ENCODE measurements at regions not wholly inside any gene's neighbourhood (a gene's known extent, or its start where the extent isn't known, plus 50 kb on each side); places are given as distances from the start of the nearest gene placed in this dataset.

GRCh38 chr21:16162953-16163352, 433.2 kb downstream of the USP25 start:
- in situ Hi-C loops (cut with MboI; ENCODE audit: low sequenced_read_pairs in 4 of 4), result no loop called here
- intact Hi-C loops (cut with DNase I; ENCODE audit: low total_unique reads), result no loop called here

GRCh38 chr21:16169102-16169511, 439.3 kb downstream of the USP25 start:
- no peak for ATAC-seq
- H3K27ac ChIP-seq, result peak overlapping the region in 1 of 4 donors; percentile 4
- intact Hi-C loops (cut with DNase I; ENCODE audit: low total_unique reads), result no loop called here

More at GRCh38 chr21:16162953-16163352, 433.2 kb downstream of the USP25 start:
- DNase-seq (no peak), ATAC-seq (no peak)
- no peak overlapping the region for H3K27ac ChIP-seq
- no peaks in the 10 kb centered on the region for H3K9me3 ChIP-seq
- H3K36me3 ChIP-seq, result no peaks in the 10 kb centered on the region
- H3K4me3 ChIP-seq, result no peak overlapping the region
- H3K27me3 ChIP-seq, result no peaks in the 10 kb centered on the region
- H3K4me1 ChIP-seq, result no peaks in the 10 kb centered on the region
- TF ChIP-seq POLR2A (IDR thresholded peaks at IDR 0.05) (no peak), CTCF (IDR thresholded peaks at IDR 0.05 in 4 of 5, conservative IDR thresholded peaks at IDR 0.05 in 1 of 5) (no peak)

DNA sequence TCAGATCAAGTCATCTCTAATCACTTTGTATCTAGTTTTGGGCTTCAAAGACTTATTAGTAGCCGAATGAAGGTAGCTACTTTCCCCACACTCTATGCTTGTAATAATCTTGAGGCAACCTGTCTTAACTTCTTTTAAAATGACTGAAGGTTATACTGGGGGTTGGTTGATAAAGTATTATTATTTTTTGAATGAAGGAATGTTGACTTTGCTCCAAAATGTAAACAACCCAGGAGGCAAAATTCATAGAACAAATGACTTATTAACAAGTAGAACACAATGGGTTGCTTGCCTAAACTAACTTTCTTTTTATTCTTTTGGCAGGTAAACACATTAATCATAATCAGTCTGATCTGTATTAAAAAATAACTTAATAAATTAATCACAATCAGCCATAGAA, 440.0 kb downstream of the USP25 start:
- Histone ChIP-seq H3K4me3 (no peak overlapping the region), H3K4me1 (no peaks in the 10 kb centered on the region), H3K9me3 (no peaks in the 10 kb centered on the region), H3K27me3 (no peaks in the 10 kb centered on the region), H3K36me3 (no peaks in the 10 kb centered on the region), H3K27ac (no peak overlapping the region)
- TF ChIP-seq CTCF (IDR thresholded peaks at IDR 0.05 in 4 of 5, conservative IDR thresholded peaks at IDR 0.05 in 1 of 5) (no peak), POLR2A (IDR thresholded peaks at IDR 0.05) (no peak)
- intact Hi-C loops (cut with DNase I; ENCODE audit: low total_unique reads) (no loop called here), in situ Hi-C loops (cut with MboI; ENCODE audit: low sequenced_read_pairs in 4 of 4) (no loop called here)
- ATAC-seq (no peak), DNase-seq (no peak)

More at GRCh38 chr21:16169102-16169511, 439.3 kb downstream of the USP25 start:
- Histone ChIP-seq H3K9me3 (no peaks in the 10 kb centered on the region), H3K36me3 (no peaks in the 10 kb centered on the region), H3K4me3 (no peak overlapping the region), H3K4me1 (no peaks in the 10 kb centered on the region), H3K27me3 (no peaks in the 10 kb centered on the region)
- no peak for DNase-seq
- no peak for TF ChIP-seq POLR2A (IDR thresholded peaks at IDR 0.05)
- no peak for TF ChIP-seq CTCF (IDR thresholded peaks at IDR 0.05 in 4 of 5, conservative IDR thresholded peaks at IDR 0.05 in 1 of 5)
- in situ Hi-C loops (cut with MboI; ENCODE audit: low sequenced_read_pairs in 4 of 4), result no loop called here

- H3K36me3 ChIP-seq, result no peaks in the 10 kb centered on the region
- no peaks in the 10 kb centered on the region for H3K27me3 ChIP-seq
- H3K27ac ChIP-seq, result no peak overlapping the region
- in situ Hi-C loops (cut with MboI; ENCODE audit: low sequenced_read_pairs in 4 of 4), result loop anchor here in 1 of 4 donors (25.0 kb wide), 1 partner anchor 411 kb away; no protein-coding TSS in a partner anchor
- no peaks in the 10 kb centered on the region for H3K9me3 ChIP-seq
- intact Hi-C loops (cut with DNase I; ENCODE audit: low total_unique reads), result no loop called here
- peaks cover 0 to 5% of the 10 kb centered on the region in 2 donors for H3K4me1 ChIP-seq
- TF ChIP-seq POLR2A (IDR thresholded peaks at IDR 0.05) (no peak), CTCF (IDR thresholded peaks at IDR 0.05 in 4 of 5, conservative IDR thresholded peaks at IDR 0.05 in 1 of 5) (no peak)
- DNase-seq (no peak), ATAC-seq (no peak)
- H3K4me3 ChIP-seq, result no peak overlapping the region
Measured at GRCh38 chr21:16176570-16176969, 446.8 kb downstream of the USP25 start.

- no peaks in the 10 kb centered on the region for H3K9me3 ChIP-seq
- H3K36me3 ChIP-seq, result no peaks in the 10 kb centered on the region
- no peak overlapping the region for H3K27ac ChIP-seq
- intact Hi-C loops (cut with DNase I; ENCODE audit: low total_unique reads), result no loop called here
- no peaks in the 10 kb centered on the region for H3K27me3 ChIP-seq
- ATAC-seq (no peak), DNase-seq (no peak)
- TF ChIP-seq CTCF (IDR thresholded peaks at IDR 0.05 in 4 of 5, conservative IDR thresholded peaks at IDR 0.05 in 1 of 5), result no peak
- TF ChIP-seq POLR2A (IDR thresholded peaks at IDR 0.05), result no peak
- in situ Hi-C loops (cut with MboI; ENCODE audit: low sequenced_read_pairs in 4 of 4), result loop anchor here in 1 of 4 donors (25.0 kb wide), 1 partner anchor 410 kb away; no protein-coding TSS in a partner anchor
- H3K4me3 ChIP-seq, result no peak overlapping the region
- peaks cover 0 to 5% of the 10 kb centered on the region in 2 donors for H3K4me1 ChIP-seq
Measured at GRCh38 chr21:16177532-16177931, 447.8 kb downstream of the USP25 start.

Data from gastrocnemius medialis (tissue), 4 donors.